Panc1 (cell line): ENCODE measurements at regions not wholly inside any gene's neighbourhood (a gene's known extent, or its start where the extent isn't known, plus 50 kb on each side); places are given as distances from the start of the nearest gene placed in this dataset.

Experiments
- CTCF ChIP-seq: fragments of 450-650 bp; IDR thresholded peaks from 2 replicates; pipeline ENCODE4 v1.5.1; 2017; ENCODE audit warnings: mild to moderate bottlenecking
- REST ChIP-seq, 2 experiments: IDR thresholded peaks; 2 replicates each; pipeline ENCODE4 v1.6.1; 2011 to 2012; ENCODE audit warnings: low read depth in 2 of 2, control low read depth in 1 of 2, low read length in 1 of 2, mild to moderate bottlenecking in 1 of 2, moderate library complexity in 1 of 2; ENCODE audit not compliant: insufficient read depth in 1 of 2

- TF ChIP-seq REST (IDR thresholded peaks at IDR 0.05; ENCODE audit: insufficient read depth in 1 of 2, low read depth in 2 of 2, low read length in 1 of 2) (peak in 1 of 2 experiments; percentile 31; a peak in 1 of 4 replicates), CTCF (no peak)
These were observed 170.7 kb downstream of the CYB561 start for GRCh38 chr17:63275318-63275970.
